HG03060 (cell line): ENCODE measurements at regions not wholly inside any gene's neighbourhood (a gene's known extent, or its start where the extent isn't known, plus 50 kb on each side); places are given as distances from the start of the nearest gene placed in this dataset.
"Not testable (repeated sequence)": the region's sequence is repeated elsewhere in the genome, so short reads cannot be mapped to it uniquely, and the experiment has no call there.

Experiments used
- ATAC-seq: cut with Tn5 transposase; IDR thresholded peaks from one replicate; pipeline ENCODE4 v1.9.1; 2021; ENCODE audit warnings: low read depth, moderate number of reproducible peaks; ENCODE audit not compliant: unreplicated experiment

GRCh38 chr4:188639479-188640100 lies 500.3 kb downstream of the TRIML1 start:
- ATAC-seq: no peak

DNA sequence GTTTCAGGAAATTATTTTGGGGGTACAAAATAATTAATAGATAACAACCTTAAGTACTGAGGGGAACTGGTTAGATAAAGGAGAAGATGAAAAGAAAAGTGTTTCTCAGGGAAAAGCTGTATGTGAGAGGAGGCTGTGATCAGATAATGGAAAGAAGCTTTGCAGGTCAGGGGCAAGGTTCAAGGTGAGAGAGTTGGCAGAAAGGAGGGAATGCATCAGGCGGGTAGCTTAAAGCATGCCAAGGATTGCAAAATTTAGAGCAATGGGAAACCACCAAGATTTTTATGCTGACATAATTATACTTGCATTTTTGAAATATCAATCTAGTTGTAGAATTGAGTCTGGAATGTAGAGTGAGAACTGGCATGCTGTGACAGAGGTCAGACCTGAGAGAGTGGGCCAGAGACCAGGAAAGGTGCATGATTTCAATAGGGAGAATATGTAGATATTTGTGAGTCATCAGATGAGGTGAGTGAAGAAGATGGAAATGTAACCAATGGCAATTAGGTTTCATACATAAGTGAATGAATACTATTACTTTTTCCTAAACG lies 508.7 kb downstream of the TRIML1 start:
- no peak for ATAC-seq

DNA sequence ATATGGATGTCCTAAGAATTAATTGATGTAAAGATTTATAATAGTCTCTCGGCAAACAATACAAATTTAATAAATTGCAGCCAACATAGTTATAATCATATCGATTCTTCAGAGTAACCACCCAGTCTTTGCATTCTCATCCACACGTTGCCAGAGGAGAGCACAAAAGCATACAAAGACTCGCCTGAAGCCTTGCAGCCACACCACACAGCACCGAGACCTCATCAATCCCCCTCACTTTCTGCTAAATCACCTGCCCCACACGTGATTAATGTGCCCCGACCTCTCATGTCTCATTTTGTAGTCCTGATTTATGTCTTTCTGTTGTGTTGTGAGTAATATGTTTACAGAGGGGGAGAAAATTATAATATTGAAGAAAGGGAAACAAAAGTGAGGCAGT lies 510.4 kb downstream of the TRIML1 start:
- ATAC-seq: no peak

DNA sequence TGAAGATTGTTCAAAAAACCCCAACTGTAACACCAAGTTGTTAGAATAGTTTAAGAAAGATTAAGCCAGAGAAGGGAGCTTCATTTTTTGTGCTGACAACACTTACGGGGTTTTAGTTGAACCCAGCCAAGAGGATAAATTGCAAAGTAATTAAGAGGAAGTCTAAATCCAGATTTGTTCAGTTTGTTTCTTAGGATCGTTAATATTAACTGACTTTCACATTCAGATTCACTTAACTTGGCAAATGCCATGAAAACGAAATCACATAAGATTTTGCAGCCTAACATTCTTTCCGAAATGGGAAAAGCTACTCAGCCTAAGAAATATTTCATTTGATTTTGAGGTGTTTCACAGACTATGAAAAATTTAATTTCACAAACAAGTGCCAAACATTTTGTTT lies 511.3 kb downstream of the TRIML1 start:
- ATAC-seq: no peak

- no peak for ATAC-seq
Measured at GRCh38 chr4:188657365-188657764, 518.1 kb downstream of the TRIML1 start.

GRCh38 chr4:188658958-188659522 lies 519.8 kb downstream of the TRIML1 start:
- ATAC-seq: no peak

- no peak for ATAC-seq
Measured at GRCh38 chr4:188660796-188661195, 521.6 kb downstream of the TRIML1 start.

DNA sequence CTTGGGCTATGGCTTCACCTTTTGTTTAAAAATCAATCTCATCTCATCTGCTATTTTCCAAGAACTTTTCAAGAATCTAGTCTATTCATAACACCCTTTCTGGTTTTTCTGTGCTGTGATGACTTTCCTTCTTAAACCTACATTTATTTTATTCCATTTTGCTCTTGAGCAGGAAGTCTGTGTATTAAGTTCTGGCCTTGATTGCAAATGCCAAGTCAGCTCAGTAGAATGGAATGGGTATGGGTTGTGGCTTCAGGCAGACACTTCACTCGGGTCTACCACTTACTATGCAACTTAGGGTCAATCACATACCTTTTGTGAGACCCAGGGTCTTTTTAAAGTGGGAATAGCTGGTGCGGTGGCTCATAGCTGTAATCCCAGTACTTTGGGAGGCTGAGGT lies 522.3 kb downstream of the TRIML1 start:
- ATAC-seq: no peak

DNA sequence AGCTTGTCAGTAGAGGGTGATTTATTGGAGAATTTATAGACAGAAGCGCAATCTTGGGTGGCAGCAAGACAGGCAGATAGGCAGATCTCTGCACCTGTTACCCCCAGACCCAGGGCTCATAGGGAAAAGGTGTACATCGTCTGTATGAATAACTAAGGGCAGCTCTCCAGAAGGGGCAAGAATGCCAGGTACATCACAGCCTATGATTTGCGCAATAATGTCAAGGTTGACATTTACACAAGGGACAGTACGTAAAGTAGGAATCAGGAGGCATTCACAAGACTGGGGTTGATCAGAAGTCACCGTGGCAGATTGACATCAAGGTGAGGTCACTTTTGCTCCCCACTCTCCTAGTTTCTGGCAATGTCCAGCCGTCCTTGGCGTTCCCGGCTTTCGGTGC lies 524.1 kb downstream of the TRIML1 start:
- ATAC-seq: no peak

DNA sequence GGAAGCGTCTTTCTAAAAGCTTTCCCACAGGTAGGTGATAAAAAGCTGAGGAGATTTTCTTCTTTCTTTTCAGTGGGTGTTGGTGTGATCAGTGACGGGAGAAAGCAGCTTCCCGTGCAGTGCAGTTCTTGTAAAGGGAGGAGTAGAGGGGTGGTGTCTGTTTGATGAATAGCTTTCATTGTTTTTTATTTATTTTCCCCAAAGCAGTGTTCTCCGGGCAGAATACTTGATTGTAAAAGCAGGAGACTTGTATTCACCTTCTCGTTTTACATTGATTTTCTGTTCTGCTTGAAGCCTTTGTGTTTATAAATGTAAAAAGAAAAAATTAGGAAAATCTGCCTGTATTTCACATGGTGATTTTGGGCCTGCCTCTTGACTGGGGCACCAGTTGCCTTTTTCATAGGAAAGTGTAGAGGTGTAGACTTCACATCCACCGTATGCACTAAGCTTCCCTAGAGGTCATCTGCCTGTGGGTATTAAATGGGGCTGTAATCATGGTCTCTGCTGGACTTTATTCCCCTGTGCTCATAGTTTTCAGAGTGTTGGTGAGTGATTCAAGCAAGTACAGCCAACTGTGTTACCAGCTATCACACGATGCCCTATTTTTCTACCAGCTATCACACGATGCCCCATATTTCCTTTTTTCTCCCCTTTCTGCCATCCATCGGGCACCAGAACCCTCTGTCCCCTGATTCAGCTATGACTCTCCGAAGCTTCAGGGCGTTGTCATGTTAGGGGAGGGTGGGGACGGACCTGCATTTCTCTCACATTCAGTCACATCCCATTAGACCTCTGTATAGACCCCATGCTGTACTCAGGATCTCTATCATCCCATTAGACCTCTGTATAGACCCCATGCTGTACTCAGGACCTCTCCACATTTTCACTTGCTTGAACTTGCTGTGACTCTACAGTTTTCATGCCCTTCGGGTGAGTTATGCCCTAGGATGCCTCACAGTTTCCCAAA lies 526.5 kb downstream of the TRIML1 start:
- ATAC-seq: no peak

GRCh38 chr4:188678691-188679090 lies 539.5 kb downstream of the TRIML1 start:
- not testable (repeated sequence) for ATAC-seq

DNA sequence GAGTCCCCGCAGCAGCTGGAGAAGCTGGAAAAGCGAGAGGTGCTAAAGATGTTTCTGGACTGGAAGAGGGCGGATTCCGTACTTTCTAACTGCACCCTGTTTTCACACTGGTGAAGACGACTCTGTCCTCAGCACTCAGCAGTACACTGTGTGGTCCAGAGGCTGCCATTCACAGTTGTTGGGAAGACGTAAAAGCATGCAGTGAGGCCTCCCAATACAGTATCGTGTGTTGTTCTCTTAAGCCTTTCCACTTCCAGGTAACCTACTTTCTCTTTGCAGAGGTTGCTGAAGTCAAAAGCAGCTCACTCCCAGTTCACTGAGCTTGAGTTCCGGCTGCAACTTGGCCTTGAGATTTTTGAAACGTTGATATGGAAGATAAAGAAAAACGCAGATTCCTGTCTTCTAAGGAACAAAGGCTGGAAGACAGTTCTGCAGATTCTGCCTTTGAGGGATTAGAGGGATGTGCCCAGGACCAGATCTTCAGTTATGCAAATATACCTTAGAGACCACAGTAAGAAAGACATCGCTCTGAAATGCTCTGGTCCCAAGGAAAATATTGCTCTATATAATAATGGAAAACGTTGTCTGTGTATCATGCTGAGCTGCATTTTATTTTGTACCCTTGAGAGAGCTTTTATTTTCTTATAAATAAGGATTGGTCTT lies 540.9 kb downstream of the TRIML1 start:
- no peak for ATAC-seq

- no peak for ATAC-seq
Measured at GRCh38 chr4:188680667-188681063, 541.4 kb downstream of the TRIML1 start.

GRCh38 chr4:188682321-188682720 lies 543.1 kb downstream of the TRIML1 start:
- ATAC-seq: no peak

GRCh38 chr4:188683571-188683970 lies 544.3 kb downstream of the TRIML1 start:
- no peak for ATAC-seq

DNA sequence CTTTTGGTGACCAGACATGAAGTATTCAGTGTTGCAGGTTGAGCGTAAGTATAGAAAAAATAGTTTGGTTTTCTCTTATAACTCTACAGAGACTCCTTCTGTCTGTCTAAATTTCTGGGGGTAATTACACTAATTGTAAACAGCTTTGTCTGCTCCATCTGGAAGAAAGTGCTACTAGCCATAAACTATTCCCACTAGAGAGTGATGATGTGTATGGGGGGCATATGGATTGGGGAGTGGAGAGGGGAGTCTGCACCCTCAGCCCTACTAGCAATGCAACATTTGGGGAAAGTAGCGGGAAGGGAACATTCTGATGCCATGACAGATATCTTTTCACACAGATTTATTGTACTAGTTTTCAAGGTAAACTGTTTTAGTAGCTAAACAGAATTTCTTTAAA lies 549.7 kb downstream of the TRIML1 start:
- no peak for ATAC-seq

DNA sequence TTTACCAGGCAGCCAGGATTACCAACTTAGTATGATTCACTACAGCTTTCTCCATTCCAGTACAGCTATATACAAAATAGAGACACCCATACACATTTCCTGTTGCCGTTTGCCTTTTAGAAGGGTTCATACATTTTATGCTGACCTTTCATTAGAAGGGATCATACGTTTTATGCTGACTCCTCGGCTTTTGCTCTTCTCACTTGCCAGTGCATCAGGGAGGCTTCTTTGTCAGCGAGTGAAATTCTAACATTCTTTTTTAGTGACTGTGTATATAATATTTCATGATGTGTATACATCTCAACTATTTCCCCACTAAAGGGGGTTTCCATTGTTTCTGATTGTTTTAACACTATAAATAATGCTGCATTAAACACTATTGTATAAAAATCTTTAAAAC lies 552.6 kb downstream of the TRIML1 start:
- no peak for ATAC-seq

- ATAC-seq: no peak
Measured at GRCh38 chr4:188695261-188695660, 556.0 kb downstream of the TRIML1 start.

- no peak for ATAC-seq
Measured at GRCh38 chr4:188697243-188697642, 558.0 kb downstream of the TRIML1 start.

- no peak for ATAC-seq
Measured at GRCh38 chr4:188701952-188702351, 562.7 kb downstream of the TRIML1 start.

DNA sequence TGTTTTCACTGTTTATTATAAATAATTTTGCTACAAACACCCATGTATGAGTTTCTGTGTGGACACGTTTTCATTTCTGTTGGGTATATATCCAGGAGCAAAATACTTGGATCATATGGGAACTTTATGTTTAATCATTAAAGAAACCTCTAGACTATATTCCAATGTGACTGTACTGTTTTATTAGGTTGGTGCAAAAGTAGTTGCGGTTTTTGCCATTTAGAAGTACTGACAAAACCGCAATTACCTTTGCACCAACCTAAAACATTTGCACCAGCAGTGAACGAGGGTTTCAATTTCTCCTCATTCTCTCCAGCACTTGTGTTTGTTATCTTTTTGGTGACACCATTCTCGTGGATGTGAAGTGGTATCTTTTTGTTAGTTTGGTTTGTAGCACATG lies 565.0 kb downstream of the TRIML1 start:
- no peak for ATAC-seq
